Lung (tissue), 11 donors: ENCODE measurements at regions not wholly inside any gene's neighbourhood (a gene's known extent, or its start where the extent isn't known, plus 50 kb on each side); places are given as distances from the start of the nearest gene placed in this dataset.

Experiments
- ATAC-seq: fragments of 200-7000 bp; cut with Tn5 transposase; one replicate; pipeline ENCODE4 v1.9.1; 2020; ENCODE audit warnings: moderate number of reproducible peaks; ENCODE audit not compliant: insufficient read depth, low FRiP score
- DNase-seq, 3 donors: peaks; one replicate each; pipeline ENCODE4 v3.0.0-alpha.2; 2013 to 2017
- H3K27ac ChIP-seq, 2 donors: one replicate each; pipeline ENCODE4 v1.5.1; 2013; ENCODE audit warnings: mild to moderate bottlenecking in 2 of 2, moderate library complexity in 2 of 2, control low read depth in 1 of 2, inconsistent platforms in 1 of 2, low read depth in 1 of 2, low read length in 1 of 2
- H3K27me3 ChIP-seq, 3 donors: one replicate each; pipeline ENCODE4 v1.5.1; 2013; ENCODE audit warnings: low read length in 2 of 3; ENCODE audit not compliant: control insufficient read depth in 3 of 3, insufficient read depth in 3 of 3
- H3K36me3 ChIP-seq, 4 donors: one replicate each; pipeline ENCODE4 v1.5.1; 2013; ENCODE audit warnings: low read length in 4 of 4, mild to moderate bottlenecking in 1 of 4, moderate library complexity in 1 of 4; ENCODE audit not compliant: control insufficient read depth in 4 of 4, insufficient read depth in 4 of 4
- H3K4me1 ChIP-seq, 5 donors: one replicate each; pipeline ENCODE4 v1.5.1; 2013; ENCODE audit warnings: low read length in 5 of 5, mild to moderate bottlenecking in 2 of 5, moderate library complexity in 1 of 5; ENCODE audit not compliant: control insufficient read depth in 5 of 5, insufficient read depth in 5 of 5
- H3K4me3 ChIP-seq: one replicate; pipeline ENCODE4 v1.5.1; 2013; ENCODE audit warnings: mild to moderate bottlenecking, control low read depth, moderate library complexity
- H3K9ac ChIP-seq, 2 donors: one replicate each; pipeline ENCODE4 v1.5.1; 2013; ENCODE audit warnings: low read length in 2 of 2, control low read depth in 1 of 2; ENCODE audit not compliant: insufficient read depth in 1 of 2
- H3K9me3 ChIP-seq, 4 donors: one replicate each; pipeline ENCODE4 v1.5.1; 2013; ENCODE audit warnings: low read length in 3 of 4, mild to moderate bottlenecking in 1 of 4, moderate library complexity in 1 of 4; ENCODE audit not compliant: control insufficient read depth in 4 of 4, insufficient read depth in 3 of 4
- CTCF ChIP-seq: IDR thresholded peaks from 2 replicates; pipeline ENCODE4 v1.5.1; 2012; ENCODE audit warnings: mild to moderate bottlenecking; ENCODE audit errors: control extremely low read depth, extremely low read depth
- WGBS, 2 donors: extraction: QIAGEN DNeasy Blood & Tissue Kit; methylation state at CpG; one replicate each; pipeline ENCODE4 v1.1.7; 2013; 5-methylcytosine and 5-hydroxymethylcytosine counted together
- donor health status: control.
- donor health status: control.
- donor health status: Bipolar disorder and iron deficiency.
- donor health status: healthy.
- donor health status: DM: yes; HTN: yes; CAD: no.

- TF ChIP-seq CTCF = no peak
- Histone ChIP-seq H3K9me3 (no peaks in the 10 kb centered on the region), H3K9ac (no peak overlapping the region), H3K4me1 (peaks cover 0 to 11% (median 3%) of the 10 kb centered on the region in 5 donors), H3K4me3 (no peak overlapping the region), H3K36me3 (no peaks in the 10 kb centered on the region), H3K27ac (no peak overlapping the region), H3K27me3 (no peaks in the 10 kb centered on the region)
- no peak for ATAC-seq
- DNase-seq = no peak
- WGBS, 2 donors = 67 to 78% methylated on average over 1 of the region's 1 CpG
Observed at GRCh38 chr4:143084566-143084965, 100.2 kb upstream of the USP38 start.

GRCh38 chr4:143085224-143085623 lies 99.5 kb upstream of the USP38 start:
- ATAC-seq (no peak), DNase-seq (peak in 2 of 3 donors; percentile 31 to 52)
- 11 to 12% methylated on average over 2 of the region's 2 CpGs for WGBS, 2 donors

GRCh38 chr4:143085659-143086058 lies 99.1 kb upstream of the USP38 start:
- ATAC-seq = peak; percentile 32
- Histone ChIP-seq H3K36me3 (no peaks in the 10 kb centered on the region), H3K27ac (no peak overlapping the region), H3K9me3 (peaks cover 0 to 5% (median 0%) of the 10 kb centered on the region in 4 donors), H3K4me1 (peaks cover 0 to 11% (median 3%) of the 10 kb centered on the region in 5 donors), H3K27me3 (no peaks in the 10 kb centered on the region), H3K9ac (no peak overlapping the region), H3K4me3 (no peak overlapping the region)
- no peak for TF ChIP-seq CTCF
- peak in 2 of 3 donors; percentile 20 to 50 for DNase-seq

More at GRCh38 chr4:143085224-143085623, 99.5 kb upstream of the USP38 start:
- TF ChIP-seq CTCF = no peak
- Histone ChIP-seq H3K36me3 (no peaks in the 10 kb centered on the region), H3K4me1 (peaks cover 0 to 11% (median 3%) of the 10 kb centered on the region in 5 donors), H3K27me3 (no peaks in the 10 kb centered on the region), H3K27ac (no peak overlapping the region), H3K4me3 (no peak overlapping the region), H3K9ac (no peak overlapping the region), H3K9me3 (peaks cover 0 to 4% (median 0%) of the 10 kb centered on the region in 4 donors)

- H3K4me1 ChIP-seq = peaks cover 0 to 5% (median 0%) of the 10 kb centered on the region in 5 donors
- no peaks in the 10 kb centered on the region for H3K27me3 ChIP-seq
- DNase-seq (no peak), ATAC-seq (no peak)
- no peak overlapping the region for H3K4me3 ChIP-seq
- peaks cover 0 to 5% (median 0%) of the 10 kb centered on the region in 4 donors for H3K9me3 ChIP-seq
- no peak for TF ChIP-seq CTCF
- H3K36me3 ChIP-seq = no peaks in the 10 kb centered on the region
- H3K27ac ChIP-seq = no peak overlapping the region
- H3K9ac ChIP-seq = no peak overlapping the region
Observed at GRCh38 chr4:143089291-143089690, 95.4 kb upstream of the USP38 start.
